ENCODE measurements at regions not wholly inside any gene's neighbourhood (a gene's known extent, or its start where the extent isn't known, plus 50 kb on each side); places are given as distances from the start of the nearest gene placed in this dataset.

DNA sequence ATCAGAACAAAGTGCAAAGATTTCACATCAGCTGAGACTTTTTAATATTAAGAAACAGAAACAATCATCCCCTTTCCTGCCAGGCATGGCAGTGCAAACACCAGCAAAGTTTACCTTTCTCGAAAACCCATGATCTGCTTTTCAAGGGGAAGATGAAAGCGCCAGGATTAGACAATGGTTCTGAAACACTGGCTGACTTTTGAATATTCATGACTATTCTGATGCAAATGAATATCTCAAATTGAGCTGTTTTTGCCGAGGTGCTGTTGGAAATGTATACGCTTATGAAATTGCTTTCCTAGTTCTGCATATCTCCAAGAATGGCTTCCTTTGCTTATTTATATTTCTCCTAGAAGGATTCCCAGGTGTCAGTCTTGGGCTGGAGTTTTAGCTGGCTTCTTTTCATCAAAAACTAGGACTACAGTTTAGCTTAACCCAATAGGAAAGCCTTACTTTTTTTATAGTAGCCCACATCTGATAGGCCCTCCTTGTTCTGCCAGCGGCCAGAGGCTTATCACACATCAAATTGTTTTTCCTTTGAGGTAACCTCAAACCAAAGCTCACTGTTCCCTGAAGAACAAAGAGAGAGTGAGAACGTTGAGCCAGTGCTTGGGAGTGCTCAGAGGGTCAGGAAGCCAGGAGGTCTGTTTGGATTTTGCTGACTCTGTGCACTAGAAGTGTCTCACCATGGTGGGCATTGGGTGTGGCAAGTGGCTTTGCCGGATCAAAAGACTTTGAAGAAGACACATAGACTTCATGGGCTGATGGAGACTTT, 74.0 kb upstream of the PLCL2 start:
- DNase-seq, result no peak

GRCh38 chr3:16811950-16812349, 72.8 kb upstream of the PLCL2 start:
- no peak for DNase-seq

- no peak for DNase-seq
Measured at GRCh38 chr3:16813336-16813735, 71.4 kb upstream of the PLCL2 start.

DNA sequence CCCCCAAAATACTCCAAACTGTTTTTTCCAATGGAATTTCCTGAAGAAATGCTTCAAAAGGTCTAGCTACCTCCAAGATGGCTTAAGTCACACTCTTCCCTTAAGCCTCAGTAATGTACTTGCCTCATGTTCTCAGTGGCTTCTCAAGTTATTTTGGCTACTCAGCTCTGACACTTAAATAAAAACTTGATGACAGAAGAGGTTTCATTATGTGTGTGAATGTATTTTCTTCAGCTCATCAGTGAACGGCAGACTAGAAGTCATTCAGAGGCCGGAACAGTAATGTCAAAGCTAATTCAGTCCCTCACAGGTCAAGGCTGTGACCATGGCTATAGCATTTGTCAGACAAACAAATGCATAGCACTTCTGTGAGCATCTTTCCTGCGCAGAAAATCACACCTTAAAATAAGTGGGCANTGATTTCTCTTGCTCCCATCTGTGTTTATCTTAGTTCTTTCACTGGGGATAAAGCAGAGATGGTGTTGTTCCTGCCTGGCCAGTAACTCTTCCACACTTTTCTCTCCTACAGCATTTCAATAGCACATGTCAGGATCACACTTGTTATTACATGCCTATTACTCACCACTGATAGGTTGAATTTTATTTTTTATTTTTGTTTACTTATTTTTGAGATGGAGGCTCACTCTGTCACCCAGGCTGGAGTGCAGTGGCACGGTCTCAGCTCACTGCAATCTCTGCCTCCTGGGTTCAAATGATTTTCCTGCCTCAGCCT, 68.5 kb upstream of the PLCL2 start:
- DNase-seq, result no peak

DNA sequence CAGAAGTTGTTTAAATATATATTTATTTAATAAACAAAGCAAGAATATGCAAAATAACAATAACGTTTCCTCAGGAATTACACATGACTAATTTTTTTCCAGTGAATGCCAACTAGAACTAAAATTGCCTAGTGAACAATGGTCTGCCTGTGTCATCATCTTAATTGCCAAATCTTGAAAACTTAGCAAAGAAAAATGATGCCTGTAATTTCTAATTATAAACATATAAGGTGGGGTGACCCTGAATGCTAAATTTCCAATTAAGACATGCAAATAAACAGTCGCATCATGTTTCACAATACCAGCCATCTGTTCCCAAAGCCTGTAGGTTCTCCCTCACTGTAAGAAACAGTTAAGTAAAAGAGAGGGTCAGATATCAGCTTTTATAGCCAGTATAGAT, 67.6 kb upstream of the PLCL2 start:
- DNase-seq, result no peak

GRCh38 chr3:16818194-16818593, 66.6 kb upstream of the PLCL2 start:
- no peak for DNase-seq

DNA sequence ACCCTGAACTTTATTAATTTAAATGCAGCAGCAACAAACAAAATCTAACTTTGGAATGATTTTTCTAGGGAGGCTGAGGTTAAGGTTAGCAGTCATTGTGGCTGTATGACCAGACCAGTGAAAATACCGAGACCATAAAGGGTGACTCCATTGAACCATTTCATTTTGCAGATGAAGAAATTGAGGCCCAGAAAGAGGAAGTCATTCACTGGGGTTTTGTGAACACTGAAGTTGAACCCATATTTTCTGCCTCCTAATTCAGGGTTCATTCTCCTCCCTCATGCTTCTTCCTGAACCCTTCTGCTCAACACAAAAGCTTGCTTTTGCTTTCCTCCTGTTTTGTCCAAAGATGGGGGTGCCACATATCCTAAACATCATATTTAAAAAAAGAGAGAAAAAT, 65.8 kb upstream of the PLCL2 start:
- no peak for DNase-seq

DNA sequence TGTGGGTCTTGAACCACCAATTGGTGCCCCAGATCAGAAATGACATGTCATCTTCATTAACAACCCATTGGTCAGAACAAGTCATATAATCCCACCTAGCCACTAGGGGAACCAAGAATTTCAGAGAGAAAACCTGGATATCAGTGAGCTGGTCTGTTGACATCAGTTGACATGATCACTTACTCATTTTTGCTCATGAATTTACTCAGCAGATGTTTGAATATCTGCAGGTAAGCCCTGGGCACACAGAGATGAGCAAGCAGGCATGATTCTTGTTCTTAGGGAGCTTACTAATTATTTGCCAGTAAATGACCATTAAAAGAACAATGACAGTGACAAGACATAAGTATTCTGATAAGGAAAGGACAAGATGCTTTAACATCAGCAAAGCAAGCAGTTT, 64.3 kb upstream of the PLCL2 start:
- no peak for DNase-seq

DNA sequence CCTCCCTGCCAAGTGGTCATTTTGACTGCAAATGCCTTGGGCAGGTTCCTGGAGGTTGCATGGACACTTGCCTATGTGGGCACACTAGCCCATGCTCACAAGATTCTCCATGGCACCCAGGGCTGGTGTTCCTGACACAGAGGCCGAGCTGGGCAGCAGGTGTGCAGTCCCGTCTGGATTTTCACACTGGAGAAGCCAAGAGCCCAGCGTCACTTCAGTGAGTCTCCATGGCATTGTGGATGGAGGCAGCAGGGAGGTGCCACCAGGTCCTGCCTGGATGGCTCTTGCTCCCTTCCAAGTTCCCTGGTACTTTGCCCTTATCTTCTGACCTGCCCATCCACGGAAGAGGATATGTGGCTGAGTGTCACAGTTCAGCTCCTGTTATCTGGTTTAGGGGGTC, 63.7 kb upstream of the PLCL2 start:
- DNase-seq, result no peak

- DNase-seq, result no peak
Measured at GRCh38 chr3:16824081-16824696, 60.6 kb upstream of the PLCL2 start.

DNA sequence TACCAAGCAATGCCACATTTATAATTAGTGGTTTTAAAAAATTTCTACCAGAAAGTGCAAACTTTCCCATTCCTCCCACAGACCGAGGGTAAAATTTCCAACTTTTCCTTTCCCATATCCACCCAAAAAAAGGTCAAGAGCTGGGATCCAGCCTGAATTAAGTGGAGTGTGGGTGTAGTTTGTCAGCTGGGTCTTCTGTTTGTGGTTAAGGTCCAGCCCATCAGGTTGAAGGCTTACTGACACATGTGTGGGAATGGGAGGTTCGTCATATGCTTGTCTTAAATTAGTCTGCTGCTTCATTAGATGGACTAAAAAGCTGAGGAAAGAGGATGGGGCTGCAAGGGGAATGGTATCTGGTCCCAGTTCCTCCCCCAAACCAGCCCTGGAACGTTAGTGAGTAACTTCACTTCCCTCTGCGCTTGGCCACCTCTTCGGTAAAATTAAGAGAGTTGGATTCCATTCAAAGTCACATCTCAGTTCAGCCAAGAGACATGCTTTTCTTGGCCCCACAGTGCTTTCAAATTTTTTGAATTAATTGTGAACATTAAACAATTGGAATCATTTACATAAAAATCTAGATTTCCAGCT, 59.0 kb upstream of the PLCL2 start:
- DNase-seq, result no peak

GRCh38 chr3:16828815-16829214, 55.9 kb upstream of the PLCL2 start:
- DNase-seq, result no peak

GRCh38 chr3:16831846-16832245, 52.9 kb upstream of the PLCL2 start:
- DNase-seq, result no peak

- no peak for DNase-seq
Measured at GRCh38 chr3:16834214-16834613, 50.5 kb upstream of the PLCL2 start.

DNA sequence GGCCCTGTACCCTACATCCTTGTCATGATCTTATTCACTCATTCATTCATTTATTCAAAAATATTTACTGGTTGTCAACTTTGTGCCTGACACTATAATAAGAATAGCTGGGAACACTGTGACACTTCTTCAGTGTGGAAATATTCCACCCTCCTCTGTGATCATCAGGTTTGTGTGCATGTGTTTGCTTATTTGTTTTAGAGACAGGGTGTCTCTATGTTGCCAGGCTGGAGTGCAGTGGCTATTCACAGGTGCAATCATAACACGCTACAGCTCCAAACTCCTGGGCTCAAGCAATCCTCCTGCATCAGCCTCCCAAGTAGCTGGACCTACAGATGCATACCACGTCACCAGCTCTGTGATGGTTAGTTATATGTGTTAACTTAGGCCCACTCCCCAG, 50.0 kb upstream of the PLCL2 start:
- no peak for DNase-seq
